ENCODE measurements at regions not wholly inside any gene's neighbourhood (a gene's known extent, or its start where the extent isn't known, plus 50 kb on each side); places are given as distances from the start of the nearest gene placed in this dataset.

GRCh38 chr4:126563389-126563788 lies 1069.4 kb upstream of the INTU start:
- TF ChIP-seq CTCF (IDR thresholded peaks at IDR 0.05) (no peak), ELF4 (CRISPR knock-in tag; IDR thresholded peaks at IDR 0.05; ENCODE audit: low read depth) (no peak)
